Endodermal cell (in vitro differentiated cells): ENCODE measurements at regions not wholly inside any gene's neighbourhood (a gene's known extent, or its start where the extent isn't known, plus 50 kb on each side); places are given as distances from the start of the nearest gene placed in this dataset.

Source experiments
- DNase-seq: peaks from one replicate; pipeline ENCODE4 v3.0.0-alpha.2; 2017
- H3K27ac ChIP-seq: 2 replicates; pipeline ENCODE4 v1.5.1; 2013; ENCODE audit warnings: mild to moderate bottlenecking, low read depth, low read length, moderate library complexity
- H3K27me3 ChIP-seq: 2 replicates; pipeline ENCODE4 v1.6.1; 2013; ENCODE audit warnings: mild to moderate bottlenecking, low read length, moderate library complexity; ENCODE audit not compliant: insufficient read depth, control insufficient read depth, poor library complexity, severe bottlenecking
- H3K36me3 ChIP-seq: 2 replicates; pipeline ENCODE4 v1.7.0; 2013; ENCODE audit warnings: mild to moderate bottlenecking, low read length, moderate library complexity; ENCODE audit not compliant: control insufficient read depth, insufficient read depth
- H3K4me1 ChIP-seq: one replicate; pipeline ENCODE4 v1.7.0; 2013; ENCODE audit warnings: low read length; ENCODE audit not compliant: control insufficient read depth, insufficient read depth
- H3K4me3 ChIP-seq: 2 replicates; pipeline ENCODE4 v1.5.1; 2013; ENCODE audit warnings: mild to moderate bottlenecking, low read length, moderate library complexity
- H3K9ac ChIP-seq: 2 replicates; pipeline ENCODE4 v1.6.1; 2013; ENCODE audit warnings: mild to moderate bottlenecking, low read length, moderate library complexity; ENCODE audit not compliant: poor library complexity, severe bottlenecking; ENCODE audit errors: extremely low read depth
- H3K9me3 ChIP-seq: 2 replicates; pipeline ENCODE4 v1.6.1; 2013; ENCODE audit warnings: mild to moderate bottlenecking, low read length, moderate library complexity; ENCODE audit not compliant: control insufficient read depth
- H3K27ac Mint-ChIP-seq: 2 replicates; pipeline ENCODE4 v1.8.0; 2020; ENCODE audit warnings: mixed read lengths
- H3K27me3 Mint-ChIP-seq: 2 replicates; pipeline ENCODE4 v1.8.0; 2021; ENCODE audit warnings: mild to moderate bottlenecking, mixed read lengths; ENCODE audit not compliant: insufficient read depth
- H3K36me3 Mint-ChIP-seq: 2 replicates; pipeline ENCODE4 v1.8.0; 2020; ENCODE audit warnings: low read depth, mixed read lengths
- H3K4me1 Mint-ChIP-seq: 2 replicates; pipeline ENCODE4 v1.8.0; 2020; ENCODE audit warnings: mixed read lengths
- H3K4me3 Mint-ChIP-seq: 2 replicates; pipeline ENCODE4 v1.8.0; 2020; ENCODE audit warnings: mild to moderate bottlenecking, moderate library complexity, mixed read lengths
- H3K9me3 Mint-ChIP-seq: 2 replicates; pipeline ENCODE4 v1.8.0; 2020; ENCODE audit warnings: mild to moderate bottlenecking, mixed read lengths
- CTCF ChIP-seq: fragments of 200-600 bp; sonication (generic); conservative IDR thresholded peaks from 2 replicates; pipeline ENCODE4 v1.5.0; 2021; ENCODE audit warnings: antibody characterized with exemption, mild to moderate bottlenecking
- WGBS, 2 experiments: methylation state at CpG; one replicate each; pipeline versions ENCODE4 v1.1.5 to v1.1.7; 2013; ENCODE audit warnings: missing lambda C conversion rate in 2 of 2, mixed read lengths in 1 of 2; ENCODE audit not compliant: insufficient coverage in 1 of 2, insufficient read length in 1 of 2; 5-methylcytosine and 5-hydroxymethylcytosine counted together

GRCh38 chr3:160114355-160114995 is 110.7 kb upstream of the C3orf80 start:
- Histone ChIP-seq H3K4me3 (no peak overlapping the region), H3K27me3 (no peaks in the 10 kb centered on the region), H3K9ac (no peak overlapping the region), H3K27ac (no peak overlapping the region), H3K36me3 (no peaks in the 10 kb centered on the region), H3K9me3 (no peaks in the 10 kb centered on the region), H3K4me1 (no peaks in the 10 kb centered on the region)
- Mint-ChIP-seq H3K4me3 (no peak overlapping the region), H3K36me3 (no peaks in the 10 kb centered on the region), H3K9me3 (no peaks in the 10 kb centered on the region), H3K27ac (no peak overlapping the region), H3K27me3 (peaks cover 2% of the 10 kb centered on the region), H3K4me1 (no peaks in the 10 kb centered on the region)
- DNase-seq, result no peak
- no peak for TF ChIP-seq CTCF
- 86 to 93% methylated on average over 5 to 9 of the region's 9 CpGs for whole genome bisulfite sequencing, 2 experiments

- Mint-ChIP-seq H3K4me3 (no peak overlapping the region), H3K36me3 (no peaks in the 10 kb centered on the region), H3K27ac (no peak overlapping the region), H3K27me3 (no peaks in the 10 kb centered on the region), H3K4me1 (no peaks in the 10 kb centered on the region), H3K9me3 (peaks cover 4% of the 10 kb centered on the region)
- no peak overlapping the region for H3K9ac ChIP-seq
- no peak for TF ChIP-seq CTCF
- no peaks in the 10 kb centered on the region for H3K27me3 ChIP-seq
- no peaks in the 10 kb centered on the region for H3K4me1 ChIP-seq
- no peaks in the 10 kb centered on the region for H3K36me3 ChIP-seq
- no peak for DNase-seq
- 87 to 92% methylated on average over 2 of the region's 2 CpGs for WGBS, 2 experiments
- H3K27ac ChIP-seq, result no peak overlapping the region
- no peak overlapping the region for H3K4me3 ChIP-seq
- no peaks in the 10 kb centered on the region for H3K9me3 ChIP-seq
Measured at GRCh38 chr3:160115387-160115786, 109.8 kb upstream of the C3orf80 start.

GRCh38 chr3:160124224-160124623 is 101.0 kb upstream of the C3orf80 start:
- Histone ChIP-seq H3K4me3 (no peak overlapping the region), H3K27ac (no peak overlapping the region), H3K4me1 (no peaks in the 10 kb centered on the region), H3K36me3 (no peaks in the 10 kb centered on the region), H3K9me3 (no peaks in the 10 kb centered on the region), H3K27me3 (no peaks in the 10 kb centered on the region), H3K9ac (no peak overlapping the region)
- Mint-ChIP-seq H3K36me3 (no peaks in the 10 kb centered on the region), H3K4me3 (no peak overlapping the region), H3K4me1 (no peaks in the 10 kb centered on the region), H3K27ac (no peak overlapping the region), H3K9me3 (peaks cover 8% of the 10 kb centered on the region), H3K27me3 (no peaks in the 10 kb centered on the region)
- no peak for DNase-seq
- no peak for TF ChIP-seq CTCF
